WTC11 (cell line): ENCODE measurements at regions not wholly inside any gene's neighbourhood (a gene's known extent, or its start where the extent isn't known, plus 50 kb on each side); places are given as distances from the start of the nearest gene placed in this dataset.

ENCODE experiments used
- ATF3 ChIP-seq: sonication (generic); formaldehyde crosslinking; conservative IDR thresholded peaks from 2 replicates; pipeline ENCODE4 v1.8.1; 2022; ENCODE audit warnings: mild to moderate bottlenecking, missing genetic modification reagents
- CBFB ChIP-seq: sonication (generic); formaldehyde crosslinking; IDR thresholded peaks from 2 replicates; pipeline ENCODE4 v1.8.1; 2022; ENCODE audit warnings: mild to moderate bottlenecking, low read depth, missing genetic modification reagents
- CREB1 ChIP-seq: sonication (generic); formaldehyde crosslinking; IDR thresholded peaks from 2 replicates; pipeline ENCODE4 v1.8.0; 2023; ENCODE audit warnings: mild to moderate bottlenecking, missing genetic modification reagents
- CREM ChIP-seq: sonication (generic); formaldehyde crosslinking; IDR thresholded peaks from 2 replicates; pipeline ENCODE4 v1.8.1; 2022; ENCODE audit warnings: mild to moderate bottlenecking, missing genetic modification reagents, moderate library complexity
- CTCF ChIP-seq: fragments of 200-600 bp; IDR thresholded peaks from 2 replicates; pipeline ENCODE4 v1.8.0; 2022; ENCODE audit warnings: antibody characterized with exemption
- E2F4 ChIP-seq: sonication (generic); formaldehyde crosslinking; IDR thresholded peaks from 2 replicates; pipeline ENCODE4 v1.8.1; 2022; ENCODE audit warnings: low read depth, mild to moderate bottlenecking, moderate library complexity, missing genetic modification reagents, borderline replicate concordance
- E2F5 ChIP-seq: sonication (generic); formaldehyde crosslinking; IDR thresholded peaks from 2 replicates; pipeline ENCODE4 v1.8.1; 2022; ENCODE audit warnings: mild to moderate bottlenecking, moderate library complexity, missing genetic modification reagents
- GTF2I ChIP-seq: fragments of 250-450 bp; sonication (Bioruptor Pico); conservative IDR thresholded peaks from 2 replicates; pipeline ENCODE4 v1.4.0; 2021; ENCODE audit warnings: mild to moderate bottlenecking
- JUN ChIP-seq: sonication (generic); formaldehyde crosslinking; IDR thresholded peaks from 2 replicates; pipeline ENCODE4 v1.8.0; 2023; ENCODE audit warnings: mild to moderate bottlenecking, missing genetic modification reagents
- MAX ChIP-seq: sonication (generic); formaldehyde crosslinking; IDR thresholded peaks from 2 replicates; pipeline ENCODE4 v1.8.0; 2022; ENCODE audit warnings: mild to moderate bottlenecking, missing genetic modification reagents
- MYBL2 ChIP-seq: sonication (generic); formaldehyde crosslinking; IDR thresholded peaks from 2 replicates; pipeline ENCODE4 v1.8.1; 2023; ENCODE audit warnings: mild to moderate bottlenecking, moderate library complexity, missing genetic modification reagents
- NFYB ChIP-seq: sonication (generic); formaldehyde crosslinking; conservative IDR thresholded peaks from 2 replicates; pipeline ENCODE4 v1.8.0; 2022; ENCODE audit warnings: low read depth, missing genetic modification reagents
- TEAD1 ChIP-seq: sonication (generic); formaldehyde crosslinking; IDR thresholded peaks from 2 replicates; pipeline ENCODE4 v1.8.0; 2022; ENCODE audit warnings: mild to moderate bottlenecking, missing genetic modification reagents
- ZNF425 ChIP-seq: fragments of 250-450 bp; sonication (Bioruptor Pico); conservative IDR thresholded peaks from 2 replicates; pipeline ENCODE4 v1.9.0; 2021; ENCODE audit warnings: mild to moderate bottlenecking

- no peak for TF ChIP-seq E2F4
- TF ChIP-seq TEAD1 (CRISPR knock-in tag) = no peak
- no peak for TF ChIP-seq ATF3 (CRISPR knock-in tag)
- no peak for TF ChIP-seq ZNF425 (CRISPR knock-in tag)
- TF ChIP-seq CTCF = no peak
- TF ChIP-seq NFYB (CRISPR knock-in tag) = no peak
- no peak for TF ChIP-seq JUN (CRISPR knock-in tag)
- no peak for TF ChIP-seq GTF2I (CRISPR knock-in tag)
- TF ChIP-seq MAX = no peak
- TF ChIP-seq E2F5 = no peak
- no peak for TF ChIP-seq CREB1 (CRISPR knock-in tag)
- TF ChIP-seq MYBL2 (CRISPR knock-in tag) = no peak
- no peak for TF ChIP-seq CBFB
- no peak for TF ChIP-seq CREM (CRISPR knock-in tag)
These were observed 604.6 kb downstream of the BCOR start for GRCh38 chrX:39493168-39493567.
